HG03521 (cell line): ENCODE measurements at regions not wholly inside any gene's neighbourhood (a gene's known extent, or its start where the extent isn't known, plus 50 kb on each side); places are given as distances from the start of the nearest gene placed in this dataset.
"Not testable (repeated sequence)": the region's sequence is repeated elsewhere in the genome, so short reads cannot be mapped to it uniquely, and the experiment has no call there.

Experiments used
- ATAC-seq: cut with Tn5 transposase; IDR thresholded peaks from one replicate; pipeline ENCODE4 v1.9.1; 2021; ENCODE audit warnings: mild to moderate bottlenecking, moderate library complexity; ENCODE audit not compliant: unreplicated experiment

- ATAC-seq, result no peak
Observed at GRCh38 chr14:105894125-105894977, 368.0 kb downstream of the TMEM121 start.

GRCh38 chr14:105894978-105895881, 368.8 kb downstream of the TMEM121 start:
- no peak for ATAC-seq

- ATAC-seq, result not testable (repeated sequence)
Observed at GRCh38 chr14:105896206-105896605, 369.8 kb downstream of the TMEM121 start.

GRCh38 chr14:105896961-105897724, 370.8 kb downstream of the TMEM121 start:
- not testable (repeated sequence) for ATAC-seq

- ATAC-seq, result no peak
Observed at GRCh38 chr14:105897725-105898113, 371.3 kb downstream of the TMEM121 start.

- no peak for ATAC-seq
Observed at GRCh38 chr14:105898482-105899010, 372.2 kb downstream of the TMEM121 start.

GRCh38 chr14:105899071-105899641, 372.8 kb downstream of the TMEM121 start:
- no peak for ATAC-seq

GRCh38 chr14:105899657-105900397, 373.4 kb downstream of the TMEM121 start:
- ATAC-seq, result no peak

- no peak for ATAC-seq
Observed at GRCh38 chr14:105900398-105901160, 374.2 kb downstream of the TMEM121 start.

GRCh38 chr14:105901226-105901625, 374.8 kb downstream of the TMEM121 start:
- no peak for ATAC-seq

GRCh38 chr14:105902131-105902898, 375.9 kb downstream of the TMEM121 start:
- no peak for ATAC-seq

- ATAC-seq, result not testable (repeated sequence)
Observed at GRCh38 chr14:105902899-105903165, 376.4 kb downstream of the TMEM121 start.

GRCh38 chr14:105903971-105904370, 377.6 kb downstream of the TMEM121 start:
- no peak for ATAC-seq

- ATAC-seq, result no peak
Observed at GRCh38 chr14:105904379-105904778, 378.0 kb downstream of the TMEM121 start.

GRCh38 chr14:105905456-105905855, 379.1 kb downstream of the TMEM121 start:
- no peak for ATAC-seq

- ATAC-seq, result no peak
Observed at GRCh38 chr14:105907276-105907675, 380.9 kb downstream of the TMEM121 start.

GRCh38 chr14:105908006-105908405, 381.6 kb downstream of the TMEM121 start:
- ATAC-seq, result no peak

- no peak for ATAC-seq
Observed at GRCh38 chr14:105908481-105908911, 382.1 kb downstream of the TMEM121 start.
